ENCODE measurements at regions not wholly inside any gene's neighbourhood (a gene's known extent, or its start where the extent isn't known, plus 50 kb on each side); places are given as distances from the start of the nearest gene placed in this dataset.

DNA sequence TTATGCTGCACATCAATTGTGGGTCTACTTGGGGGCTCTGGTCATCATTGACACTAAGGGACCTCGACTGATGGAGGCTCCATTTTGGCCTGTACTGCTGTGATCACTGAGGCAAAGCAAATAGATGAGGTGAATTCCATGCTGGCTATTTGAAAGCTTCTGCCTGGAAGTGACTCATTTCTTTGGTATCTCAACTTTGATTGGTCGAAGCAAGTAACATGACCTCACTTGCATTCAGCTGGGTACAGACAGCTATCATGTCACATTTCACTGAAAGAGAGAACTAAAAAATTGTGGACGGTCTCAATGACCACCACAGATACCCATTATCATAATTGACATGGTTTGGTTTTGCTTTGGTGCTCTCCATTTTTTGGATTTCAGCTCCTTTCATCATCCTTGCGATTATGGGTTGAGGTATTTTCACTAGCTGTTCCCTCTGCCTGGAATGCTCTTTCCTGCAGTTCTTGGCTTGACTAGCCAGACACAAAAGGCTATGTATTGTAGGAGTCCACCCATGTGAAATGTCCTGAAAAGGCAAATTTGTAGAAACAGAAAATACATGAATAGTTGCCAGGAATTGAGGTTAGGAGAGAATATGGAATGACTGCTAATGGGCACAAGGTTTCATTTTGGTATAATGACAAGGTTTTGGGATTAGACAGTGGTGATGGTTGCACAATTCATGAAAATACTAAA, 369.2 kb upstream of the LCORL start:
- DNase-seq (ENCODE audit: low read depth): no peak

GRCh38 chr4:18389115-18389514, 367.6 kb upstream of the LCORL start:
- DNase-seq (ENCODE audit: low read depth): no peak

DNA sequence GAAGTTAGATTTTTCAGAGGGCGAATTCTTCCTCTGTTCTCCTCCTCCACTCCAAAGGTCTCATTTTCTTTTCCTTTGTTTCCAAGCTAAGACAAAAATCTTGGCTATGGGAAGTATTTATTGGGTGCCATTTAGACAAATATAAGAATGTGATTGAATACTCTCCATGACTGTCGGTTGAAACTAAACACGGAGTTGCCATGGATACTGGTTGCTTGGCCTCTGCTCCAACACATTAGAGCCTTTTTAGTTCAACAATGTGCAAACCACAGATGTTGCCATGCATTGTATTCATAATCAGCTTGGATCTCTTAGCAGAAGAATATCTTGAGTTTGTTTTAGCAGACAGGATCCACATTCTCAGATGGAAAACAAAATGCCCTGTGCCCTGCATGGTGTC, 366.5 kb upstream of the LCORL start:
- no peak for DNase-seq (ENCODE audit: low read depth)

DNA sequence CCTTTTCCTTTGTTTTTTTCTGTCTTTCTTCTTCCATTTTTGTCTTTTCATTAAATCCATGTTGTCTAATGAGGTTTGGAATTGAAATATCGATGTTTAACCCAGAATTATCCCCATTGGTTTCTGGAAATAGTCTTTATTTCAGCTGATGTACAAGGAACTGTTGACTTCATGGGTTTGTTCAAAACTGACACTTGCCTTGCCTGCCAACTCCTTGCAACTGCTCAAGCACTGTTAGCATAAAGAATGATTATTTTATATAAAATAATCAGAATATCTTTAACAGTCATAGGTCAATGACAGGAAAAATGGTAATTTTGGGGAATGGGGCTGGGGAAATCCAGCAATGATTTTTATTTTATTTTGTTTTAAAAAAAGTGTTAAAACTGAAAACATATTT, 359.6 kb upstream of the LCORL start:
- no peak for DNase-seq (ENCODE audit: low read depth)

DNA sequence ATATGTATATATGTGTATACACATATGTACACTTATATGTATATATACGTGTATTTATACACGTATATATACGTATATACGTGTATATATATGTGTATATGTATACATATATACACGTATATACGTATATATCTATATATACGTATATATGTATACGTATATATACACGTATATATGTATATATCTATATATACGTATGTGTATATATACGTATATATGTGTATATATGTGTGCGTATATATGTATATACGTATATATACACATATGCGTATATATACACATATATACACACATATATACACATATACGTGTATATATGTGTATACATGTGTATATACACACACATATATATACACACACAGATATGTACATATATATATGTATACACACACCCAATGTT, 348.0 kb upstream of the LCORL start:
- DNase-seq (ENCODE audit: low read depth): no peak

DNA sequence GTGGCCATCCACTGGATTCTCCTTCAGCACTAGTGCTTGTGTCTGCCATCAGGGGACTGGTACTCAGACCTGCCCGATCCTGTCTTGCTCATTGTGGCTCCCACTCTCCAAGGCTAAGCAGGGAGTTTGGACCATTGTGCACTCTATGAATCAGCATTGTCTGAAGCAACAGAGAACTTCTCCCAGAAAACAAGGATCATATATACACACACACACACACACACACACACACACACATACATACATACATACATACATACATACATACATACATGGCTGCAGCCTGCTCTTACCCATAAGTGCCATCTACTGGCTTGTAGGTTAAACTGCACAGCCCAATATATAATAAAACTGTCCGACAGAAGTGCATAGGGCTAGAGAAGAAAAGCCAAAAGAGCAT, 345.3 kb upstream of the LCORL start:
- no peak for DNase-seq (ENCODE audit: low read depth)

DNA sequence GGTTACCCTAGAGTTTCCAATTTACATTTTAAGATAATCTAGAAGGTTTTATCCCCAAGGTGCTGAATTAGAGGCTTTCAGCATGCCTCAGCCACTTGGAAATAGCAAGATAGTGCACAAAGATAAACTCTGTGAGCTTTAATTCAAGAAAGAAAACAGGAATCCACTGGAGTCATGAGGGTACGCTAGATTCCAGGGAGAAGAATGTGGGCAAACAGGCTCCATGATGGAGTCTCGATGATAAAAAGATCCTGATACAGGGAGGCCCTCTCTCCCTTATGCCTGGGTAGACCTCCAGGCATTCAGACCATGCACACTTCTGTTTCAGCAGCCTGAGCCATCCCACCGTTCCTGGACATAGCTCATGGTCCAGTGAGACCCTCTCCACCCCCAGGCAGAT, 344.6 kb upstream of the LCORL start:
- no peak for DNase-seq (ENCODE audit: low read depth)

- DNase-seq (ENCODE audit: low read depth): no peak
Measured at GRCh38 chr4:18343581-18343980, 322.0 kb upstream of the LCORL start.

DNA sequence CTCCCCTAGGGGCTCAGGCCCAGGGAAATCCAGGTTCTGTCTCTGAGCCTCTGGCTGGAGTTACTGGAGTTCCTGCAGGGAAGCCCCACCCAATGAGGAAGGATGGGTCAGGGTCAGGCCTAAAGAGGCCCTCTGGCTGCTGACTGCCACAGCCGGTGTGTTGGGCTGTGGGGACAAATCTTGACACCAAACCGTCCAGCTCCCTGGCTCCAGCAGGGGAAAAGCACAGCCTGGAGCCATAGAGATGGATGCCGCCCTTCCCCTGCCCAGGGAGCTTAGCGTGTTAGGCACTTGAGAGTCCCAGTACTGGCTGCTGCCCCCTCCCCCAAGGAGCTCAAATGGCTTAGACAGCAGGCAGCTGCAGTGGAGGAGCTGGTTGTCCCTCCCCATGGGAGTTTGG, 321.3 kb upstream of the LCORL start:
- DNase-seq (ENCODE audit: low read depth): no peak

DNA sequence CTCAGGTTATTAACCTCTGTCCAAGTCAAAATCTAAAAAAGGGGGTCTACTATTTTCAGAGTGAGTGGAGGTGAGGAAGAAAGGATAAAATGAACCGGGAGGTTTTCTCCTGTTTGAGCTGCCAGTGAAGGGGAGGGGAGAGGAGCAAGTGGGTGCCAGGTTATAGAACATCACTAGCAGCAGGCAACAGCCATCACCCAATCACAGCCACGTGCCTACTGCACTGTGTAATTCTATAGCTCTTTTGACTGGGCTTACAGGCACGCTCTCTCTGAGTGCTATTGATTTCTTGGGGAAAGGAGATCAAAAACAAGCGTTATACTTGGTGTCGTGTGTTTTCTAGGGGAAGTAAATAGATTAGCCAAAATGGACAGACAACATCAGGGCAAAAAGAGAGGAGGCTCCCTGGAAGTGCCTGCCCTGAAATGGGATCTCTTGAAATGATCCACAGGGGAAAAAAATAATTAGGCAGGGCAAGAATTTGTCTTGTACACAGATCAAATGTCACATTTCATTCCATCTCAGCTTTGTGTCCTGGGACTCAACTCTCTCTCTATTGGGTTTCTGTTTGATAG, 300.5 kb upstream of the LCORL start:
- DNase-seq (ENCODE audit: low read depth): no peak

DNA sequence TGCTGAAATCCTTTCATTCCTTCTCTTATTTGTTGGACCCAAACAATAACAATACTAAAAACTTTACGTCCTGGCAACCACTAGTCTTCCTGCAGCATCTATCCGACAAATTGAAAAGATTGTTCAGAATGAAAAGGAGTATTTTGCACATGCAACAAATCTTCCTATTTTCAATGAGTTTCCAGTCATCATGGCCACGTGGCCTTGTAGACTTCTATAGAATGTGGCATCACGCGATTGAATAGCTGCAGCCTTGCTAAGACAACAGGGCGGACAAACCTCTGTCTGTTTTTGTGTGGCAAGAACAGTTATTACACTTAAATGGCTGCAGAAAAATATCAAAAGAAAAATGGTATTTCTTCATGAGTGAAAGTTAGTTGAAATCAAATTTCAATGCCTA, 297.9 kb upstream of the LCORL start:
- DNase-seq (ENCODE audit: low read depth): no peak

DNA sequence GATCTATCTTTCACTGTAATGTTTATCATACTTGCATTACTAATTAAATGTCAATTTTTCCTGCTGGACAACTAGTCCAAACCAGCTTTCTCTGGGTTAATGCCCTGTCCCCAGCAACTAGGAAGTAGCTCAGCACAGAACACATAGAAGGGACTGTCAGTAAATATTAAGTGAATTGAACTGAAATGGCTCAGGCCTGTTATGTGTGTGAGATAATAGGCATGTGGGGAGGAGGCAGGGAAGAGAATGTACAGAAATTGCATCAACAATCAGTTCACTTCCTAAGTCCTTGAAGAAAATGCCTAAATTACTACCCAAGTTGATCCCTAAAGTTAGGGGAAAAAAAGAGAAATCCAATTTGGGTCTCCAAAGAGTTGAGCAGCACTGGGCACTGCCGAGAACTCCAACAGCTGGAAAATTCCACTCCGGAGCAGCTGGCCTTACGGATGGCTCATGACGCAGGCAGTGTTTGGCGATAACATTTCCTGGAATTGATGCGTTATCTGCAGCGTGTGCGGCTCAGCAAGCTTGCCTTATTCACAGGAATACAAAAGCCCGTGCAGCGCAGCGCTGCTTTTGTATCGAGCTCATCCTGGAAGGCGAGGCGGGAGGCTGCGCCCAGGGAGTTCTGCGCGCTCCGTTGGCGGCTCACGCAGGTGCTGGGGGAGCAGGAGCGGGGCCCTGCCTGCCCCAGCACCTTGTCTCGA, 297.3 kb upstream of the LCORL start:
- DNase-seq (ENCODE audit: low read depth): no peak

- DNase-seq (ENCODE audit: low read depth): no peak
Measured at GRCh38 chr4:18314731-18315130, 293.2 kb upstream of the LCORL start.

- no peak for DNase-seq (ENCODE audit: low read depth)
Measured at GRCh38 chr4:18297684-18298083, 276.1 kb upstream of the LCORL start.

- DNase-seq (ENCODE audit: low read depth): no peak
Measured at GRCh38 chr4:18296411-18296810, 274.9 kb upstream of the LCORL start.

- no peak for DNase-seq (ENCODE audit: low read depth)
Measured at GRCh38 chr4:18294846-18295245, 273.3 kb upstream of the LCORL start.

DNA sequence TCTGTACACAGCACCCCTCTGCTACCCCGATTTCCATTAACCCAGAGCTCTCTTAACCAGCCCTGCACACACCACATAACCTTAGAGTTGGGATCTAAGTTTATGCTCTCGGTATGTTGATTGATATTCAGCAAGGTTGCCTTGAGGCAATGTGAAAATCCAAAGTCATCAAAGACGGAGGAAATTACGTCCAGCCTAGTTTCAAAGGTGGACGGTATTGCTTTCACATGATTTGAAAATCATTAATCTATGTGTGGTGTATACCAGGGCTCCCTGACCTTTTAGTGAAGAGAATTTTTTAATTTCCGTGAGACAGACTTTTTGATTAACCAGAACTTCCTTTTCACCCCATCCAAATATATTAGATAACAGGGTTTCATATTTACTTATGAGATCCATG, 272.5 kb upstream of the LCORL start:
- DNase-seq (ENCODE audit: low read depth): no peak

DNA sequence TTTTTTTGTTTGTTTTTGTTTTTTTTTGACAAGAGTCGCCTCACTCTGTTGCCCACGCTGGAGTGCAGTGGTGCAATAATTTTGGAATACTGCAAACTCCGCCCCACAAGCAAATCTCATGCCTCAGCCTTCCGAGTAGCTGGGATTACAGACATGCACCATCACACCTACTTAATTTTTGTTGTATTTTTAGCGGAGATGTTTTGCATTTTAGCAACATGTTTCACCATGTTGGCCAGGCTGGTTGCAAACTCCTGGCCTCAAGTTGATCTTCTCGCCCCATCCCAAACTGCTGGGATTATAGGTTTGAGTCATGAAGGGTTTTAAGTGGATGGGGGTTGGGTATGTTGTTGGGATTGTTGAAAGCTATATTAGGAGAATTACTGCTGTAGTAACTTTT, 270.9 kb upstream of the LCORL start:
- DNase-seq (ENCODE audit: low read depth): no peak

GRCh38 chr4:18291981-18292380, 270.4 kb upstream of the LCORL start:
- DNase-seq (ENCODE audit: low read depth): no peak

GRCh38 chr4:18291256-18291655, 269.7 kb upstream of the LCORL start:
- no peak for DNase-seq (ENCODE audit: low read depth)

DNA sequence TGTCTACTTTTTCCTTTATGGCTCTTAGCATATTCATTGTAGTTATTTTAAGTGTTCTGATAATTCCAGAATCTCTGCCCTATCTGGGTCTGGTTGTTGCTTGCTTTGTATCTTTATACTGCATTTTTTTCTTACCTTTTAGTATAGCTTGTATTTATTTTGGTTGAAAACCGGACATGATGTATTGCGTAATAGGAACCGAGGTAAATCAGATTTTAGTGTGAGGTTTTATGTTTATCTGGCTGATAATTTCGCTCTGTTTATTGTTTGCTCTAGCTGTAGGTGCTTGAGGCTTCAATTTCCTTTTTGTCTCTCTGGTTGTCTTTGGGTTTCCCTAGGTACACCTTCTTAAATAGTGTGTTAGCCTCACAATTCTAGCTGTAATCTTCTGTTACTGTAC, 263.8 kb upstream of the LCORL start:
- DNase-seq (ENCODE audit: low read depth): no peak

- no peak for DNase-seq (ENCODE audit: low read depth)
Measured at GRCh38 chr4:18278244-18278643, 256.7 kb upstream of the LCORL start.

DNA sequence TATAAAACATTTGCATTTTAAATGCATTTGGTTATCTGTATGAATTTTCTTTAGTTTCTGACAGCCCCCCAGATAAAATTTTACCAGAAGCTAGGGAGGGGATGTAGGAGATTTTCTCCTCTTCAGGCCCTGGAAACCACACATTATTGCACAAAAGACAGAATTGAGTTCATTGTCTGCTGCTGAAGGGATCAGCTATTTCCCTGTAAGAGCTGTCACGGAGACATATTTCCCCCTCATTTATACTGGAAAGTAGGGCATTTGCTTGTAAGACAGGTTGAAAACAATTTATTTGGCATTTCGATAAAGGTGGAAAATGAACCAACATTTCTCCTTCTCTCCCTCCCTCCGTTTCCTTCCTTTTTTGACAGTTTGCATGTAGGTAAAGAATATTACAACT, 241.3 kb upstream of the LCORL start:
- DNase-seq (ENCODE audit: low read depth): no peak

DNA sequence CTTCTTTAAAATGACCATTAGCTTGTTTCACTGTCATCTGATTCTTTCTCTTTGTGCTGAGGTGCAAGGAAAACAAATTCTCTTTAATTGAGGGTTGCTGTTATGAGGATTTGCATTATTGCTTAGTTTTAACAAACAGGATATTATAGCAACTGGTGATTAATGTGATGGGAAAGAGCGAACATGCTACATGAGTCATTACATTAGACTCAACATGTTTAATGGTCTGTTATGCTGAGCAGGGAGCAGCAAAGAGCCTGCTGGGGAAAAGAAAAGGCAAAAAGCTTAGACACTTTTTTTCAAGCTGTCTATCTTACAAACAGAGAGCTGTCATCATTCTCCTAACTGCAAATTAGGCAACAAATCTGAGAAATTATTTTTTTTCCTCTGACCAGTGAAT, 230.5 kb upstream of the LCORL start:
- DNase-seq (ENCODE audit: low read depth): no peak
